ENCODE measurements at regions not wholly inside any gene's neighbourhood (a gene's known extent, or its start where the extent isn't known, plus 50 kb on each side); places are given as distances from the start of the nearest gene placed in this dataset.

DNA sequence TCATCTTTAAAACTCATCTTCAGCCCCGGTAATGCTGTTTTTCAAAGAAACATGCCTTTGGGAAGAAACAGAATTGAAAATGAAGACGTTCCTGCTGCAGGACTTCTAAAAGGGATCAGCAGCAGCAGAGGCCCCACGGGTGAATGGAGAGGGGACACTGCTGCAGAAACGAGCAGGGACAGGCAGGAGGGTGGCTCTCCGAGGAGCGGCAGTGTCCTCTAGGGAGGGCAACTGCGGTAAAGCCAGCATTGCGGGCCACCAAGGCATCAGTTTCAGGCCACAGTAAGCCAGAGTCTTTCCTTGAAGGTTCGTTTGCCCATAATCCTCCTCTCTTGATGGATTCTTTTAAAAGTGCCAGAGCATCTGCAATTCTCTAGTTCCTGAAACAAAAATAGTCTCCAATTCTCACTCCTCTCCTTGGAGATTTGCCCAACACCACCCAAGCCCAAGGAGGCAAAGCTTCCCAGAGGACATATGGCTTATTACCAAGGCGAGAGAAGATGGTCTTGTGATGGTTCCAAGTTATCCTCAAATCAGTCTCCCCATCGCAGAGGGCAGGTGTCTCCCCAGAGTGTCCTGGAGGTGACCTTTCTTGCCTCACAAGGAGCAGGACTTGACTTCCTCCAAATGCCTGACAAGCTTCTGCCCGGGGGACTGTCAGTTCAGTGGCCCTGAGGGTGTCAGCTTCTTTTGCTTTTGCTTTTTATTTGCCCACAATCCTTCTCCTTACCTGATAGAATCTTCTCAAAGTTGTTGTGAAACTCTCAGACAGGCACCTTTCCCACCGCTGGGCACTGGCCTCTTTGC lies 341.1 kb upstream of the B3GAT1 start:
- Histone ChIP-seq H3K14ac (ENCODE audit: insufficient read depth, low read length) (no peak overlapping the region), H3T11ph (ENCODE audit: low read length) (no peak overlapping the region), H3K23ac (ENCODE audit: insufficient read length, low read depth, low read length) (no peak overlapping the region), H3K27me3 (ENCODE audit: insufficient read depth, low read length) (no peaks in the 10 kb centered on the region), H2BK120ac (ENCODE audit: low read depth, low read length, poor library complexity, severe bottlenecking) (no peak overlapping the region), H2AFZ (ENCODE audit: low read length) (no peak overlapping the region), H3K56ac (ENCODE audit: insufficient read length, low read depth, low read length) (no peak overlapping the region), H2BK20ac (ENCODE audit: low read depth, low read length, poor library complexity, severe bottlenecking) (no peak overlapping the region), H3K27ac (ENCODE audit: insufficient read length, low read depth, low read length) (no peak overlapping the region), H4K91ac (ENCODE audit: insufficient read length, low read depth, low read length) (no peak overlapping the region), H3K23me2 (ENCODE audit: insufficient read length, low read depth, low read length, poor library complexity, severe bottlenecking) (no peaks in the 10 kb centered on the region), H3K9ac (ENCODE audit: extremely low read depth, insufficient read length, low read length) (no peak overlapping the region), H3K4me2 (ENCODE audit: insufficient read depth, insufficient read length, low read length) (no peak overlapping the region), H4K8ac (replicated peaks; ENCODE audit: insufficient read length, low read depth, low read length) (no peak overlapping the region), H3K9me3 (ENCODE audit: control insufficient read depth, low read depth, low read length) (peaks cover 5% of the 10 kb centered on the region), H3K4me1 (ENCODE audit: insufficient read depth, low read length) (no peaks in the 10 kb centered on the region), H3K79me2 (ENCODE audit: insufficient read depth, low read length) (no peaks in the 10 kb centered on the region), H4K5ac (ENCODE audit: insufficient read length, low read depth, low read length) (no peak overlapping the region), H3K79me1 (ENCODE audit: insufficient read depth, low read depth, low read length, poor library complexity, severe bottlenecking) (no peaks in the 10 kb centered on the region), H2AK5ac (ENCODE audit: insufficient read length, low read length) (no peak overlapping the region), H2BK12ac (ENCODE audit: insufficient read length, low read depth, low read length) (no peak overlapping the region), H2BK5ac (ENCODE audit: insufficient read length, low read length) (no peak overlapping the region), H2BK15ac (ENCODE audit: low read depth, low read length) (no peak overlapping the region), H3K4ac (ENCODE audit: low read depth, low read length) (no peak overlapping the region), H3K18ac (ENCODE audit: insufficient read length, low read depth, low read length) (no peak overlapping the region), H4K20me1 (ENCODE audit: control insufficient read depth, insufficient read depth, insufficient read length) (no peaks in the 10 kb centered on the region)
- no CpG with 5 or more reads among the region's 13 CpGs for WGBS (ENCODE audit: extremely low coverage, insufficient read length, low lambda C conversion rate)
- Mint-ChIP-seq H3K4me1 (peaks cover 19 to 25% of the 10 kb centered on the region in 2 experiments), H3K4me3 (no peak overlapping the region), H3K36me3 (ENCODE audit: insufficient read depth in 1 of 3, low read depth in 3 of 3) (peaks cover 4 to 11% (median 6%) of the 10 kb centered on the region in 3 experiments), H3K27ac (no peak overlapping the region), H3K27me3 (ENCODE audit: low read depth) (peaks cover 42% of the 10 kb centered on the region), H3K9me3 (peaks cover 11 to 13% of the 10 kb centered on the region in 2 experiments)
- TF ChIP-seq, protein P1, sequence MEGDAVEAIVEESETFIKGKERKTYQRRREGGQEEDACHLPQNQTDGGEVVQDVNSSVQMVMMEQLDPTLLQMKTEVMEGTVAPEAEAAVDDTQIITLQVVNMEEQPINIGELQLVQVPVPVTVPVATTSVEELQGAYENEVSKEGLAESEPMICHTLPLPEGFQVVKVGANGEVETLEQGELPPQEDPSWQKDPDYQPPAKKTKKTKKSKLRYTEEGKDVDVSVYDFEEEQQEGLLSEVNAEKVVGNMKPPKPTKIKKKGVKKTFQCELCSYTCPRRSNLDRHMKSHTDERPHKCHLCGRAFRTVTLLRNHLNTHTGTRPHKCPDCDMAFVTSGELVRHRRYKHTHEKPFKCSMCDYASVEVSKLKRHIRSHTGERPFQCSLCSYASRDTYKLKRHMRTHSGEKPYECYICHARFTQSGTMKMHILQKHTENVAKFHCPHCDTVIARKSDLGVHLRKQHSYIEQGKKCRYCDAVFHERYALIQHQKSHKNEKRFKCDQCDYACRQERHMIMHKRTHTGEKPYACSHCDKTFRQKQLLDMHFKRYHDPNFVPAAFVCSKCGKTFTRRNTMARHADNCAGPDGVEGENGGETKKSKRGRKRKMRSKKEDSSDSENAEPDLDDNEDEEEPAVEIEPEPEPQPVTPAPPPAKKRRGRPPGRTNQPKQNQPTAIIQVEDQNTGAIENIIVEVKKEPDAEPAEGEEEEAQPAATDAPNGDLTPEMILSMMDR (conservative IDR thresholded peaks at IDR 0.05), result no peak
- no peak for DNase-seq
